ENCODE measurements at regions not wholly inside any gene's neighbourhood (a gene's known extent, or its start where the extent isn't known, plus 50 kb on each side); places are given as distances from the start of the nearest gene placed in this dataset.

GRCh38 chr6:6836609-6837406, 248.3 kb downstream of the LY86 start:
- DNase-seq (ENCODE audit: low read depth in 4 of 4, low spot score in 1 of 4): no peak

DNA sequence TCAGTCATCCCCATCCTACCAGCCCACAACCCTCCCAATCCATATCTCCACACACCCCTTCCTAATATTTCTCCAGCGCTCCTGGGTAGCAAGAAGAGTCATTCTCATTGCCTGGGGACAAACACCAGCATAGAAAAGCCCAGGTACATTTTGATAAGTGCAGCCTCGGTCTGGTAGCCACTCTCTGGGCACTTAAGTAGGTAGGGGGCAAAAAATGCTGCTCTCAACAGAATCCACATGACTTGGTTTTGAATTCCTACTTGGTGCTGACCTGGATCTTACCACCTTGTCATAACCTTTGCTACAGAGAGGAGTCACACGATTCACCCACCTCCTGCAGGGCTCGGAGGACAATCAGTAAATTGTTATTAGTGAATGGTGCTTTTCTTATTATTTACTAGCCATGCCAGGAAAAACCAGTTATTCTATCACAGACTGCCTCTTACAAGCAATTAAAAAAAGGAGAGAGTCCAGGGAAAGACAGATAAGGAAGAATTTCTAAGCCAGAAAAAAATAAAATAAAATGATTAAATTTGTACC, 249.1 kb downstream of the LY86 start:
- DNase-seq (ENCODE audit: low read depth in 4 of 4, low spot score in 1 of 4): no peak

GRCh38 chr6:6840831-6841291, 252.3 kb downstream of the LY86 start:
- DNase-seq (ENCODE audit: low read depth in 4 of 4, low spot score in 1 of 4): no peak

DNA sequence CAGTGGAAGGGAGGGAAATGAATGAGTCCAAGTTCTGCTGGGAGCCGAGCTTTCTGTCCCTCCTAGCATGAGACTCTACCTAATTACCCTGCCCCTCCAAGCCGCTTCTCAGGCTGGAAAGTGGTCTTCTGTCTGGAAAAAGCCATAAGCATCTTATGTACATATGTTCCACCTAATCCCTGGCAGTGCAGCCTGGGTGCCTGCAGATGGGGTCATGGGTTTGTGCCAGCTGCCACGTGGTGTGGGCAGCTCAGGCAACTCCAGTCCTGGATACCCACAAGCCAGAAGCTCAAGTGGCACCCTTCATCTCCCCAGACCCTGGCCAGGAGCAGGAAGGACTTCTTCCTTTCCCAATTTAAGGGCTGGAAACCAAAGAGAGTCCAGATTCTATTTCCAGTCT, 253.1 kb downstream of the LY86 start:
- DNase-seq (ENCODE audit: low read depth in 4 of 4, low spot score in 1 of 4): no peak

DNA sequence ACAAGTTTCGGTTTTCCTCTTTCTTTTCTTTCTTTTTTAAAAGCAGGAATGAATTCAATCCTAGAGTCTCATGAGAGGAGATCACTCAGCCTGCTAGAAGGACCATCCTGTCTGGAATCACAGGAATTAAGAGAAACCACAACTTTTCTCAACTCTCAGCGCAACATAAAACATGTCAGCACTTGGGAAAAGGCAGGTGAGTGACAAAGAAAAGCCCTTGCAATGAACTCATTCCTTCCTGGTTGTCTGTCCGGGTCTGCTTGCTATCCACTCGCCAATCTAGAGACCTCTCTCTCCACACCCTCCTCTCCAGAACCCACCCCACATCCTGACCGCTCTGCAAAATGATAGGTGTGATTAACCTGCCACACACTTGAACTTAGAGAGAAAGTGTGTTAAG, 253.8 kb downstream of the LY86 start:
- no peak for DNase-seq (ENCODE audit: low read depth in 4 of 4, low spot score in 1 of 4)

DNA sequence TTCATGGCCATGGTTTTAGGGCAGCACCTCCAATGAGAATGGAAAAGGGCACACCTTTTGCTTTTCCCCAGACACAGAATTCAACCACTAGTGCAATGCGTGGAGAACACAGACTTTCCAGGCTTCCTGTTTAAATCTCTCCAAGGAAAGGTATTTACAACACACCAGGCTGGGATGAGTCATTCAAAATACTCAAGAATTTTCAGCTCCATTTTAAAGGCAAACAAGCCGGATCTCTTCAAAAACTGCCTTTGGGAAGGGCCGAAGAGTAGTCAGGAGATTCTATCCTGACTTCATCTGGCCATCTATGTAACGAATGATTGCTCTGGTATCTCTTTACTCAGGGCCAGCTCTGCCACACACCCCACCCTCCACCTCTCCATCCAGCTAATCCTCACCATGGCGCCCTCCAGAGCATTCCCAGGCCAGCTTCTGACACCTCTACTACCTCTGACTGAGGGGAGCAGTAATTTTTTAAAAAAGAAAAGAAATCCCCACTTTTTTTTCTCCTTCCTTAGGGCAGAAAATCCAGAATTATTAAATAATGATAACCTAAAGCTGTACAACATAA, 254.6 kb downstream of the LY86 start:
- no peak for DNase-seq (ENCODE audit: low read depth in 4 of 4, low spot score in 1 of 4)

DNA sequence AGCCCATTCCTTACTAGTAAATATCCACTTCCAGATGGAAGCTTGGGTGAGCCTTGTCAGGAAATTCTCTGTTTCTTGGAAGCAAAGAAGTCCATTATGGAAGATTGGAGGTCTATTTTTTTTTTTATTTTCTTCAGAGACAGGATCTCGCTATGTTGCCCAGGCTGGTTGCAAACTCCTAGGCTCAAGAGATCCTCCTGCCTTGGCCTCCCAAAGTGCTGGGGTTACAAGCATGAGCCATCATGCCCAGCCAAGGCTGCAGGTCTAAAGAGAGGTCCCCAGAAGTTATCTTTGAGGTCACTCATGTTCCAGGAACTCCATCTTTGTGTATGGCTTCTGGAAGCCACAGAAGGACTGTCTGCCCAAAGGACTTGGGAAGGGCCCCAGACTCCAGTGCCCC, 255.3 kb downstream of the LY86 start:
- DNase-seq (ENCODE audit: low read depth in 4 of 4, low spot score in 1 of 4): no peak

- DNase-seq (ENCODE audit: low read depth in 4 of 4, low spot score in 1 of 4): no peak
Observed at GRCh38 chr6:6844530-6844929, 256.0 kb downstream of the LY86 start.

- DNase-seq (ENCODE audit: low read depth in 4 of 4, low spot score in 1 of 4): no peak
Observed at GRCh38 chr6:6845603-6846002, 257.1 kb downstream of the LY86 start.

- no peak for DNase-seq (ENCODE audit: low read depth in 4 of 4, low spot score in 1 of 4)
Observed at GRCh38 chr6:6847591-6847990, 259.1 kb downstream of the LY86 start.

GRCh38 chr6:6851059-6851948, 256.5 kb upstream of the RREB1 start:
- no peak for DNase-seq (ENCODE audit: low read depth in 4 of 4, low spot score in 1 of 4)

DNA sequence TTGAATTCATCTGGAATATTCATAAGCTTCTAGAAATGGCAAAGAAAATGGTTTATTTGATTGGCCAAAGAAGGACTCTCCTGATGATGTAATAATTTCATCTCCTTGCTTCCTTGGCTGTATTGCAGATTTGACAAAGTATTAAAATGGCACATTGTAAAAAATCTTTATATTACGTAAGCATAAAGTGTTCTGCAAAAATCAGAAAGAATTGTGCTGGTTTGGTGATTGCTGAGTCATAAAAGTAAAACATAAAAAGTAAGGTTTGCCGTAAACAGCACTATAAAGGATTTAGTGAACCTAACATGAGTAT, 255.9 kb upstream of the RREB1 start:
- DNase-seq (ENCODE audit: low read depth in 4 of 4, low spot score in 1 of 4): no peak

DNA sequence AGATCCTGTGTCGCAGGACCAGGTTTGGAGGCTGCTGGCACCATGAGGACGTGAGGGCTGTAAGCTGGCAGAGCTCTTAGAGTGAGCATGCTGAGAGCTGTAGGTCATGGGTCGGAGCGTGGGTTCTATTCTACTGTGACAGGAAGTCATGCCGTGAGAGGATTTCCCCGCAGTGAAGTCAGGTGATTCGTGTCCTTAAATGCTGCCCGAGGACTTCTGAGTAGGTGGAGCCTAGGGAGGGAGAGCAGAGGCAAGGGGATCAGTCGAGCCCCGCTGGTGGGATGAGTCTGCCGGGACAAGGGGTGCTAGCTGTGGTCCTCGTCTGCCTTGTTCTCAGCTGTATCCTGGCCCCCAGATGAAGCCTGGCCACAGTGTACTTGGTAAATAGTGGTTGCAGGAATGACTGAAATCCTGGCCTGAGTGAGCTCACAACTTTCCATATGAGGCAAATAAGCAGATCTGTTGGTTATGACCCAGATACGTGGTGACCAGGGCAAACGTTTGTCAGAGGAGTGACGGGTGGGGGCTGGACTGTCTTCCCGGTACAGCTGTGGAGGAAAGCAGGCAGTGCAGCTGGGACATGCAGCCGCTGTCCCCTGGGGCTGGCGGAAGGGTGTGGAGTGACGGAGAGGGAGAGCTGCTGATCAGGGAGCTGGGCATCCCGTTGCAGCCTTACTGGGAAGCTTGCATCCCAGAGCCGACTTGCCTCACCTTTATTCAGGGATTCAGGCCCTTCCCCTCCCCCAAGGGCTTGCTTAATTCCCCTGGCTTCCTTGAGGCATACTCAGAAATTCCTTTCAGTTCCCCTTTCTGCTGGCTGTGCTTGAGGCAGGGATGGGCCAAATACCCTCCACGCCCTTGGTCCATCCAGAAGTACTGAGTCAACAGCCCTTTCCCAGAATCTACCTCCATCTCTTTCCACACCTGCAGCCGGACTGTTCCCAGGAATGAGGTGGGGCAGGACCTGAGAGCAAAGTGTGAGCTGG, 250.9 kb upstream of the RREB1 start:
- DNase-seq (ENCODE audit: low read depth in 4 of 4, low spot score in 1 of 4): peak; percentile 12 to 28 (median 22)

DNA sequence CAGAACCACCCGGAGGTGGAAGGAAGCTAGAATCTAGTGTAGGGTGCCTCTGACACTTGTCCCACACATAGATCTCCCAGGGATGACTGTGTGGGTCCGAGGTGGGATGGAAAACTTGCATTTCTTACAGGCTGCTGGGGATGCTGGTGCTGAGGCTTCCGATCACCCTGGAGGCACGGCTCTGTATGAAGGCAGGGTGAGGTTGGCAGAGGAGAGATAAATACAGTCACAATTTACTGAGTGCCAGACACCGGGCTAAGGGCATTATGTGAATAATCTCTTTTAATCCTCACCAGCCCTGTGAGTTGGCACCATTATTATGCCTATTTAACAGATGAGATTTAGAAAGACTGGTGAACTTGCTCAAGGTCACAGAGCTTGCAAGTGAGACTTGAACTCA, 250.2 kb upstream of the RREB1 start:
- DNase-seq (ENCODE audit: low read depth in 4 of 4, low spot score in 1 of 4): no peak

GRCh38 chr6:6858533-6858982, 249.2 kb upstream of the RREB1 start:
- no peak for DNase-seq (ENCODE audit: low read depth in 4 of 4, low spot score in 1 of 4)

GRCh38 chr6:6859105-6859504, 248.7 kb upstream of the RREB1 start:
- DNase-seq (ENCODE audit: low read depth in 4 of 4, low spot score in 1 of 4): no peak

GRCh38 chr6:6859722-6860121, 248.0 kb upstream of the RREB1 start:
- DNase-seq (ENCODE audit: low read depth in 4 of 4, low spot score in 1 of 4): no peak

GRCh38 chr6:6860863-6861262, 246.9 kb upstream of the RREB1 start:
- no peak for DNase-seq (ENCODE audit: low read depth in 4 of 4, low spot score in 1 of 4)

GRCh38 chr6:6861351-6861894, 246.3 kb upstream of the RREB1 start:
- DNase-seq (ENCODE audit: low read depth in 4 of 4, low spot score in 1 of 4): no peak

DNA sequence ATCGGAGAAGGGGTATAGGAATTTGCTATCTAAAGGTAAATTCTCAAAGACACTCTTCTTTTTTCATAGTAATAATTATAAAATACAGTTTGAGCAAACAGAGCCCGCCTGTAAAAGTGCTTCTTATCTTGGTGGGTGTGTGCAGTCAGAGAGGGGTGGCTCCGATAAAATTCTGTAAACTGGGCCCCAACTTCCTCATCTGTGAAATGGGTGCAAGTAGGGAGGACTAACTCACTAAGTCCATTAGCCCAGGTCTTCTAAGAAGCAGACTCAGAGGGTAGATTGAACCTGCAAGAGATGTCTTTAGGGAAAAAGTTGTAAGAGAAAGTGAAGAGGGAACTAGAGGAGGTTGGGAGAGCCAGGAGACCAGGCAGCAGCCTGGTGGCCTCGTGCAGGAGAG, 245.8 kb upstream of the RREB1 start:
- no peak for DNase-seq (ENCODE audit: low read depth in 4 of 4, low spot score in 1 of 4)
